ENCODE measurements at regions not wholly inside any gene's neighbourhood (a gene's known extent, or its start where the extent isn't known, plus 50 kb on each side); places are given as distances from the start of the nearest gene placed in this dataset.

GRCh38 chr17:77436058-77436442, 295.3 kb downstream of the SEC14L1 start:
- Histone ChIP-seq H3K4me3 (no peak overlapping the region), H3K36me3 (no peaks in the 10 kb centered on the region), H3K9me3 (no peaks in the 10 kb centered on the region), H3K4me1 (ENCODE audit: insufficient read depth) (peaks cover 51% of the 10 kb centered on the region), H3K27me3 (no peaks in the 10 kb centered on the region), H3K27ac (no peak overlapping the region)
- no peak for TF ChIP-seq EP300 (IDR thresholded peaks at IDR 0.05)
- TF ChIP-seq POLR2A (IDR thresholded peaks at IDR 0.05), result no peak
- TF ChIP-seq CTCF (IDR thresholded peaks at IDR 0.05), result no peak
- 2 to 6% (median 4%) methylated on average over 8 to 11 of the region's 11 CpGs for WGBS, 3 donors
- intact Hi-C loops (cut with DNase I), result loop anchor here in 1 of 4 donors (5.0 kb wide), 1 partner anchor 56 kb away; no protein-coding TSS in a partner anchor
- no peak for DNase-seq

- DNase-seq, result no peak
- Histone ChIP-seq H3K4me1 (ENCODE audit: insufficient read depth) (peaks cover 51% of the 10 kb centered on the region), H3K27me3 (no peaks in the 10 kb centered on the region), H3K27ac (no peak overlapping the region), H3K36me3 (no peaks in the 10 kb centered on the region), H3K9me3 (no peaks in the 10 kb centered on the region), H3K4me3 (no peak overlapping the region)
- intact Hi-C loops (cut with DNase I), result loop anchor here in 1 of 4 donors (5.0 kb wide), 1 partner anchor 56 kb away; no protein-coding TSS in a partner anchor
- WGBS, 3 donors, result 14 to 22% (median 19%) methylated on average over 11 of the region's 11 CpGs
- TF ChIP-seq EP300 (IDR thresholded peaks at IDR 0.05), result no peak
- no peak for TF ChIP-seq CTCF (IDR thresholded peaks at IDR 0.05)
- no peak for TF ChIP-seq POLR2A (IDR thresholded peaks at IDR 0.05)
Measured at GRCh38 chr17:77436481-77436880, 295.7 kb downstream of the SEC14L1 start.

DNA sequence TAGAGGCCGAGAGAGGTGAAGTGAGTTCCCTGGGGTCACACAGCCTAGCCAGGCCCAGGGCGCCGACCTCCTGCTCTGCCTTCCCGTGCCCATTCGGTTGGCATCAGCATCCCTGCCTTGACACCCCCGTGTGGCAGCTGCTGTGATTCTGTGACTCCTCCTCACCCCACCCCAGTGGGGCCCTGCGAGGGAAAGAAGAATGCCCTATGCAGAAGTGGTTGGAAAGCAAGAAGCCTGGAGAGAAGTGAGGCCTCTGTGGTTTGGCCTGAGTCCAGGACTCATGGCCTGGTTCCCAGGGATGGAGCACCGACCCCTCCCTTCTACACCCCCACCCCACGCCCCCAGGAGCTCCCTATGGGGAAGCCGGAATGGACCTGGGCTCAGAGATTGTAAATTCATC, 296.2 kb downstream of the SEC14L1 start:
- Histone ChIP-seq H3K4me3 (no peak overlapping the region), H3K9me3 (no peaks in the 10 kb centered on the region), H3K27ac (peak overlapping the region in 1 of 2 donors; percentile 4), H3K36me3 (no peaks in the 10 kb centered on the region), H3K4me1 (ENCODE audit: insufficient read depth) (peaks cover 51% of the 10 kb centered on the region), H3K27me3 (no peaks in the 10 kb centered on the region)
- TF ChIP-seq POLR2A (IDR thresholded peaks at IDR 0.05), result no peak
- no peak for TF ChIP-seq CTCF (IDR thresholded peaks at IDR 0.05)
- no peak for TF ChIP-seq EP300 (IDR thresholded peaks at IDR 0.05)
- peak in 4 of 5 donors; percentile 67 to 78 (median 74) for DNase-seq
- intact Hi-C loops (cut with DNase I), result loop anchor here in 1 of 4 donors (5.0 kb wide), 1 partner anchor 55 kb away; no protein-coding TSS in a partner anchor
- 13 to 14% (median 14%) methylated on average over 10 of the region's 10 CpGs for WGBS, 3 donors

DNA sequence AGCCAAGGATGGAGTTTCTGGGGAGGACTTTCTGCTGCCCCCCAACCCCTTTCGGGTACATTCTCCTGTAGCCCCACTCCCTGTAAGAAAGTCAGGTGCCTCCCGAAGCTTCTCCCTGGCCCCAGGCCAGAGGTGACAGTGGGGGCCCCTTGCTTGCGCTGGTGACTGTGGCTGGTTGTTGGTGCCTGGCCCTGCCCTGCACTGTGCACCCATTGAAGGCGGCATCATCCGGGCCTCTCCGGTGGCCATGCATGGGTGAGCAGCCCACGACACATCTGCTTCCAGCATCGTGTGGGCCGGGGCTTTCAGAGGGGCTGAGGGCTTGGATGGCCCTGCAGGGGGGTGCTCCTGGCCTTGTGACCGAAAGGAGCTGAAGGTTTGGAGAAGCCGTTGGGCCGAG, 297.0 kb downstream of the SEC14L1 start:
- peak in 1 of 5 donors; percentile 46 for DNase-seq

More for the DNA sequence above, 297.0 kb downstream of the SEC14L1 start:
- H3K9me3 ChIP-seq, result no peaks in the 10 kb centered on the region
- H3K4me3 ChIP-seq, result no peak overlapping the region
- WGBS, 3 donors, result 84 to 93% (median 84%) methylated on average over 12 of the region's 12 CpGs
- H3K27me3 ChIP-seq, result no peaks in the 10 kb centered on the region
- no peak overlapping the region for H3K27ac ChIP-seq
- intact Hi-C loops (cut with DNase I), result loop anchor here in 1 of 4 donors (5.0 kb wide), 1 partner anchor 55 kb away; no protein-coding TSS in a partner anchor
- TF ChIP-seq EP300 (IDR thresholded peaks at IDR 0.05) (no peak), POLR2A (IDR thresholded peaks at IDR 0.05) (no peak), CTCF (IDR thresholded peaks at IDR 0.05) (no peak)
- H3K4me1 ChIP-seq (ENCODE audit: insufficient read depth), result peaks cover 51% of the 10 kb centered on the region
- no peaks in the 10 kb centered on the region for H3K36me3 ChIP-seq
